LNCAP (cell line): ENCODE measurements at regions not wholly inside any gene's neighbourhood (a gene's known extent, or its start where the extent isn't known, plus 50 kb on each side); places are given as distances from the start of the nearest gene placed in this dataset.

Experiments
- TF ChIP-seq, protein P1 (sequence below): fragments of 450-650 bp; IDR thresholded peaks from 2 replicates; pipeline ENCODE4 v1.5.1; 2017; ENCODE audit warnings: mild to moderate bottlenecking

DNA sequence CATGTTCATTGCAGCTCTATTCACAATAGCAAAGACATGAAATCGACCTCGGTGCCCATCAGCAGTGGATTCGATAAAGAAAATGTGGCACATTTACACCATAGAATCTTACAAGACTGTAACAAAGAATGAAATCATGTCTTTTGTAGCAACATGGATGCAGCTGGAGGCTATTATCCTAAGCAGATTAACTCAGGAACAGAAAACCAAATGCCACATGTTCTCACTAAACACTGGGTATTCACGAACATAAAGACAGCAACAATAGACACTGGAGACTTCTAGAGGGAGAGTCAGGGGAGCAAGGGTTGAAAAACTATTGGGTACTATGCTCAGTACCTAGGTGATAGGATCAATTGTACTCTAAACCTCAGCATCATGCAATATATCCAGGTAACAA, 180.5 kb downstream of the PPP1R2C start:
- TF ChIP-seq, protein P1, sequence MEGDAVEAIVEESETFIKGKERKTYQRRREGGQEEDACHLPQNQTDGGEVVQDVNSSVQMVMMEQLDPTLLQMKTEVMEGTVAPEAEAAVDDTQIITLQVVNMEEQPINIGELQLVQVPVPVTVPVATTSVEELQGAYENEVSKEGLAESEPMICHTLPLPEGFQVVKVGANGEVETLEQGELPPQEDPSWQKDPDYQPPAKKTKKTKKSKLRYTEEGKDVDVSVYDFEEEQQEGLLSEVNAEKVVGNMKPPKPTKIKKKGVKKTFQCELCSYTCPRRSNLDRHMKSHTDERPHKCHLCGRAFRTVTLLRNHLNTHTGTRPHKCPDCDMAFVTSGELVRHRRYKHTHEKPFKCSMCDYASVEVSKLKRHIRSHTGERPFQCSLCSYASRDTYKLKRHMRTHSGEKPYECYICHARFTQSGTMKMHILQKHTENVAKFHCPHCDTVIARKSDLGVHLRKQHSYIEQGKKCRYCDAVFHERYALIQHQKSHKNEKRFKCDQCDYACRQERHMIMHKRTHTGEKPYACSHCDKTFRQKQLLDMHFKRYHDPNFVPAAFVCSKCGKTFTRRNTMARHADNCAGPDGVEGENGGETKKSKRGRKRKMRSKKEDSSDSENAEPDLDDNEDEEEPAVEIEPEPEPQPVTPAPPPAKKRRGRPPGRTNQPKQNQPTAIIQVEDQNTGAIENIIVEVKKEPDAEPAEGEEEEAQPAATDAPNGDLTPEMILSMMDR: no peak

DNA sequence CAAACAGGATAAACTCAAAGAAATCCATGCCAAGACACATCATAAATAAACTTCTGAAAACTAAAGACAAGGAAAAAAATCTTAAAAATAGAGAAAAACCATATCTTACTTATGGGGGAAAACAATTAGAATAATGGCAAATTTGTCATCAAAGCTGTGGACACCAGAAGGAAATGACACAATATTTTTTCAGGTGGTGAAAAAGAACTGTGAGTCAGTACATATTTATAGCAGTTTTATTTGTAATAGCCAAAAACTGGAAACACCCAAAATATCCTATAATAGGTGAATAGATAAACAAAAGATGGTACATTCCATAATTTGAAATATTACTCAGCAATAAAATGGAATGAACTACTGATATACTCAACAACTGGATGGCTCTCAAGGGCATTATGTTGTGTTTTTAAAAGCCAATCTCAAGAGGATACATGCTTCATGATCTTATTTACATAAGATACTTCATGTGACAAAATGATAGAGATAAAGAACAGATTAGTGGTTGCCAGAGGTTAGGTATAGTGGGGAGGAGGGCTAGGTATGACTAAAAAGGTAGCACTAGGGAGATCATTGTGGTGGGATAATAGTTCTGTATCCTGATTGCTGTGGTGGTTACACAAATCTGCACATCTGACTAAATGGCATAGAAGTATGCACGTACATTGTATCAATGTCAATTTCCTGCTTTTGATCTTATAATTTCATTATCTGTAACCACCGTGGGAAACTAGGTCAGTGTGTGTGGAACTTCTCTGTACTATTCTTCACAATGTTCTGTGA, 191.9 kb downstream of the PPP1R2C start:
- TF ChIP-seq, protein P1: no peak

DNA sequence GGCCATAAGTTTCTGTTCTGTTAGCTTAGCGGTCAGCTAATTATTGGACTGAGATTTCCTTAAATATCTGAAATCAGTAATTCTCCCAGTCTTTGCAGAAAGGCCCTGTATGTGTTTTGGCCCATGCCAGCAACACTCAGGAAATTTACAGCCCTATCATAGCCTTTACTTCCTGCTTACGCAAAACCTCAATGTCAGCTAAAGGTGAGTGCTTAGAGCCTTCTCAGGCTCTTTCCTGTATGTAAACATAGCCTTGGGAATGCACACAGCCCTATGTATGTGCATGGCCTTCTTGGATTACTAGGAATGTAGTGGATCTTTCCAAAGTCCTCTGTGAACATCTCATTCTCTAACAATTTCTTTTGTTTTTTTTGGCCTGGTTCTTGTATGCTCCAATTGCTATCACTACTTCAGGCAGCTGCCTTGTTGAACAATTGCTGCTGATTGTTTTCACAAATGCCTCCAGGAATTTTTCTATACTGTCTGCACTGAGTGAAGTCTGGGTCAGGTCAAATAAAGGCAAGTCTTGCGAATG, 200.0 kb downstream of the PPP1R2C start:
- TF ChIP-seq, protein P1: no peak

DNA sequence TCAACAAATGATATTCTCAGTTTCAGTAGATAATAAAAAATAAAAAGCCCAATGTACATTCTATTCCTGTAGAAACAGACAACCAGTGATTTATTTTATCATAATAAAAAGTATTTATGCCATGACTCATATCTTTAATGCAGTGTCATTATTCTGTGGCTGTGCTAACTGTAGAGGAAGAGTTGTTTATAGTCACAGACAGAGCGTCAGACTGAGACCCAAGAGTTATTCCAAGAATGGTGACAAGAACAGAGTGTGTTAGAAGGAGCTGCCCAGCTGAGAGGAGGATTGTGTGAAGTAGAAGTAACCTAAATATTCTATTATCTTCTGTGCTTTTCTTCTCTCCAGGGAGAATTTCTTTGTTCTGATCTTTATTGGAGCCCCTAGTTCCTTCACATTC, 210.7 kb downstream of the PPP1R2C start:
- TF ChIP-seq, protein P1: no peak

DNA sequence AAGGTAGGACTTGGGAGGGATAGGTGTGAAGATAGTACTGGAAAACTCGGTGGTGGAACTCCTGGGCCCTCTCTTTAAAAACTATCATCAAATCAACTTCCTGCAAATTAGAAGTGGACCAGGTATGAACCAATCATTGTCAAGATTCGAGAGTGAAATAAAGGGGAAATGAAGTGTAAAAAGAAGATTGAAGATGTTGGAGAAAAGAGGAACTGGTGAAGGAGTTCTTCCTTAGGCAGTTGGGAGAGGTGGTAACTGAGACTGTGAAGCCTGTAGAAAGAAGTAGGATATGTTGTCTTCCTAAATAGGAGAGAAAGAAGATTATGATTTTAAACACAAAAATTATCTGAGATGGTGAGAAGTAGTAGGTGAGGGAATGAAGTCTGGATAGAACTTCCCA, 212.2 kb downstream of the PPP1R2C start:
- TF ChIP-seq, protein P1: no peak

DNA sequence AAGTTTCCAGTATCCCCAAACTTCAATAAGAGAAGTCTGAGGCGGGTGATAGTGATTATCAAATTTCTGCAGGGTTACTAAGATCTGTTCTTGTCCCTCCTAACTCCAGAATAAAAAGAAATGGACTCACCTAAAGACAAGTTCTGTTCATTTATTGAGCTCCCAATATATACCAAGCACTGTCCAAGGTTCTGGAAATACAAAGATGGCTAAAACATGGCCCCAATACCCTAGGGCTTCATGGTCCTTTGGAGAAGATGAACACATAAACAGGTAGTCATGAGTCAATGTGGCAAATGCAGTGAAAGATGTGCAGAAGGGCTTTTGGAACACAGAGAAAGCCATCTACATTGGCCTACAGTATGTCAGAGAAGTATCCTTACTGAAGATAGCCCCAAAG, 231.2 kb downstream of the PPP1R2C start:
- TF ChIP-seq, protein P1: no peak

DNA sequence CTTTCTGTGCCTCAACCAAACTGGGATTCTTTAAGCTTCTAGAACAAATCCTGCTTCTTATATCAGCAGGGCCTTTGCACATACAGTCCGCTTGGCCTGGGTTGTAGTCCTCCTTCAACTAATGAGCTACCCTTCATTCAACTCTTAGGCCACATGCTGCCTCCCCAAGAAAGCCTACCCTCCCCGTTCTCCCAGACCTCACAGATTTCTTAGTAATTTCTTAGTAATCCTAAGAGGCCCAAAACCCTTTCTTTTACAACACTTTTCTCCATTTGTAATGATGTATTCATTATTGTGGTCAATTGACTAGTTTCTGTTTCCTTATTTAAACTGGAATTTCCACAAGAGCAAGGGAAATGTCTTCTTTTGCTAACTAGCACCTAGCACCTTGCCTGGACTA, 233.1 kb downstream of the PPP1R2C start:
- TF ChIP-seq, protein P1: no peak
